Fibroblast of the conjunctiva (primary cell): ENCODE measurements at regions not wholly inside any gene's neighbourhood (a gene's known extent, or its start where the extent isn't known, plus 50 kb on each side); places are given as distances from the start of the nearest gene placed in this dataset.
A peak's percentile ranks its signal among the peaks of the same experiment; 100 is the strongest.
"Not testable (repeated sequence)": the region's sequence is repeated elsewhere in the genome, so short reads cannot be mapped to it uniquely, and the experiment has no call there.

ENCODE experiments used
- DNase-seq: peaks from one replicate; pipeline ENCODE4 v3.0.0-alpha.2; 2010; ENCODE audit warnings: low read depth

- DNase-seq: no peak
Measured at GRCh38 chr9:105114318-105114717, 130.1 kb upstream of the SLC44A1 start.

- no peak for DNase-seq
Measured at GRCh38 chr9:105114964-105115728, 129.3 kb upstream of the SLC44A1 start.

GRCh38 chr9:105116052-105116868 is 128.2 kb upstream of the SLC44A1 start:
- DNase-seq: no peak

- DNase-seq: no peak
Measured at GRCh38 chr9:105117234-105117633, 127.2 kb upstream of the SLC44A1 start.

GRCh38 chr9:105118636-105119035 is 125.8 kb upstream of the SLC44A1 start:
- DNase-seq: no peak

GRCh38 chr9:105119156-105119555 is 125.3 kb upstream of the SLC44A1 start:
- DNase-seq: no peak

GRCh38 chr9:105121861-105122430 is 122.5 kb upstream of the SLC44A1 start:
- DNase-seq: no peak

- not testable (repeated sequence) for DNase-seq
Measured at GRCh38 chr9:105124598-105124997, 119.9 kb upstream of the SLC44A1 start.

GRCh38 chr9:105126226-105126625 is 118.2 kb upstream of the SLC44A1 start:
- DNase-seq: no peak

GRCh38 chr9:105127863-105128220 is 116.6 kb upstream of the SLC44A1 start:
- no peak for DNase-seq

- DNase-seq: no peak
Measured at GRCh38 chr9:105128908-105129600, 115.4 kb upstream of the SLC44A1 start.

GRCh38 chr9:105129731-105130130 is 114.7 kb upstream of the SLC44A1 start:
- DNase-seq: no peak

GRCh38 chr9:105131981-105132380 is 112.5 kb upstream of the SLC44A1 start:
- DNase-seq: no peak

- DNase-seq: no peak
Measured at GRCh38 chr9:105132606-105133005, 111.8 kb upstream of the SLC44A1 start.

GRCh38 chr9:105138306-105138801 is 106.1 kb upstream of the SLC44A1 start:
- peak; percentile 43 for DNase-seq

- DNase-seq: no peak
Measured at GRCh38 chr9:105141146-105141975, 103.1 kb upstream of the SLC44A1 start.

GRCh38 chr9:105141976-105142250 is 102.5 kb upstream of the SLC44A1 start:
- DNase-seq: no peak

- no peak for DNase-seq
Measured at GRCh38 chr9:105142406-105143135, 101.9 kb upstream of the SLC44A1 start.

GRCh38 chr9:105143136-105143430 is 101.4 kb upstream of the SLC44A1 start:
- no peak for DNase-seq

GRCh38 chr9:105144076-105144475 is 100.4 kb upstream of the SLC44A1 start:
- no peak for DNase-seq

GRCh38 chr9:105144841-105145240 is 99.6 kb upstream of the SLC44A1 start:
- DNase-seq: no peak
